Activated CD8-positive, alpha-beta T cell treated with anti-CD3 and anti-CD28 coated beads, Interleukin-2, amount 10 ng/mL, durations not matched to agents 7 days and 5 days (primary cell): ENCODE measurements at regions not wholly inside any gene's neighbourhood (a gene's known extent, or its start where the extent isn't known, plus 50 kb on each side); places are given as distances from the start of the nearest gene placed in this dataset.
"Not testable (repeated sequence)": the region's sequence is repeated elsewhere in the genome, so short reads cannot be mapped to it uniquely, and the experiment has no call there.

Source experiments
- ATAC-seq: fragments of 150-1000 bp; cut with Tn5 transposase; one replicate; pipeline ENCODE4 v1.10.0; 2021; ENCODE audit warnings: moderate library complexity
- CTCF ChIA-PET: fragments of 350-600 bp; sonication (Branson Sonifier 250); formaldehyde crosslinking; loops from one replicate; lab custom pipeline; 2021; ENCODE audit warnings: antibody characterized with exemption; lab: Charles Lee
- POLR2A ChIA-PET: fragments of 350-600 bp; sonication (Branson Sonifier 250); formaldehyde crosslinking; loops from one replicate; lab custom pipeline; 2021; ENCODE audit warnings: antibody characterized with exemption; lab: Charles Lee
- DNase-seq: peaks from one replicate; pipeline ENCODE4 v3.0.0-alpha.2; 2020
- H3K27ac Mint-ChIP-seq: one replicate; pipeline ENCODE4 v1.8.0; 2021; ENCODE audit warnings: mild to moderate bottlenecking, mixed read lengths
- H3K27me3 Mint-ChIP-seq: one replicate; pipeline ENCODE4 v1.8.0; 2021; ENCODE audit warnings: low read depth, mixed read lengths
- H3K36me3 Mint-ChIP-seq: one replicate; pipeline ENCODE4 v1.8.0; 2021; ENCODE audit warnings: low read depth, mixed read lengths
- H3K4me1 Mint-ChIP-seq: one replicate; pipeline ENCODE4 v1.8.0; 2021; ENCODE audit warnings: low read depth, mixed read lengths
- H3K4me3 Mint-ChIP-seq: one replicate; pipeline ENCODE4 v1.8.0; 2021; ENCODE audit warnings: mild to moderate bottlenecking, mixed read lengths
- H3K9me3 Mint-ChIP-seq: one replicate; pipeline ENCODE4 v1.8.0; 2022; ENCODE audit warnings: mixed read lengths; ENCODE audit not compliant: insufficient read depth

DNA sequence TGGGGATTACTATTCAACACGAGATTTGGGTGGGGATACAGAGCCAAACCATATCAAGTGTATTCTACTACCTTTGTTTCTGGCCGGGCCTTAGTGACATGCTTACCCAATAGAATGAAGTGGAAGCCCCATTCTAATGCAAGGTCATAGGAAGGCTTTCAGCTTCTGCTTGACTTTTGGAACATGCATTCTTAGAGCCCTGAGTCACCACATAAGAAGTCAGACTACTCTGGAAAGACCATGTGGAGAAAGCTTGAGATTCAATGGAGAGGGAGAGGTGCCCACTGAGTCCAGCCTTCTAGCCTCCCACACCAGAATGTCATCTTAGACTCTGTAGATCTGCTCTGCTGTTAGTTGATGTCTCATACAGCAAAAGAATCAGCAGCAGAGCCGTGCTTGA is 155.7 kb upstream of the FBN2 start:
- Mint-ChIP-seq H3K9me3 (no peaks in the 10 kb centered on the region), H3K4me1 (no peaks in the 10 kb centered on the region), H3K36me3 (no peaks in the 10 kb centered on the region), H3K4me3 (no peak overlapping the region), H3K27ac (no peak overlapping the region), H3K27me3 (no peaks in the 10 kb centered on the region)
- ATAC-seq (no peak), DNase-seq (no peak)
- ChIA-PET CTCF (no interaction called here), POLR2A (no interaction called here)

DNA sequence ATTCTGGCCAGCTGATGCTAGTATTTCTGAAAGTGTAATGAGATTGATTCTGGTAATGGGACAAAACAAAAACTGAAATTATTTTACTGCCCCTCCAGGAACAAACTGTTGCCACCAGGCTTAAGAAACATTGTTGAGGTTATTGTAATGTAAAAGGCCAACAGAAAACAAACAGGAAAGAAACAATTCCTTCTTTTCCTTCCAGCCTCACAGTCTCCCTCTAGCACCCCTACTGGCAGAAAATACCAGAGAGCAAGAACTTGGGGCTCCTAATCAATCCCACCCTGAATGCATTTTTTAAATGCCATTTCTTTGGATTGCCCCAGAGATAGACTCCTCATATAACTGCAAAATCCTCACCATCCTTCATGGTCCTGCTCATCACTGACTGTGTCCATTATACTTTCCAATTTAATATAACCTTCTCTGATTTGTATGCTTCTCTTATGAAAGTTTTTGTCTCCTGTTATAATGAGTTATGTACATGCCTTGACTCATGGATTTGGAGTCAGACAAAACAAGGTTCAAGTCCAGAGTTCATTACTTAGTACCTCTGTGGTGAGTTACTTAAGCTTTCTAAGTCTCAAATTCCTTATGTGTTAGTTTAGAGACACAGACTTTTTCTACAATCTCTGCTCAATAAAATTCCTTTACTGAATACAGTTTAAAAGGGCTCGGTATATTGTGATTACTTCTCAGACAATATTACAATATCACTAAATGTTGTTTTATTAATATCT is 157.9 kb upstream of the FBN2 start:
- Mint-ChIP-seq H3K27ac (no peak overlapping the region), H3K4me1 (no peaks in the 10 kb centered on the region), H3K9me3 (no peaks in the 10 kb centered on the region), H3K4me3 (no peak overlapping the region), H3K27me3 (no peaks in the 10 kb centered on the region), H3K36me3 (no peaks in the 10 kb centered on the region)
- POLR2A ChIA-PET, result no interaction called here
- CTCF ChIA-PET, result no interaction called here
- DNase-seq (no peak), ATAC-seq (no peak)

GRCh38 chr5:128701301-128701700 is 163.3 kb upstream of the FBN2 start:
- H3K27ac Mint-ChIP-seq, result no peak overlapping the region
- H3K36me3 Mint-ChIP-seq, result no peaks in the 10 kb centered on the region
- DNase-seq (no peak), ATAC-seq (no peak)
- no peaks in the 10 kb centered on the region for H3K4me1 Mint-ChIP-seq
- H3K4me3 Mint-ChIP-seq, result no peak overlapping the region
- no peaks in the 10 kb centered on the region for H3K27me3 Mint-ChIP-seq
- H3K9me3 Mint-ChIP-seq, result no peaks in the 10 kb centered on the region
- ChIA-PET POLR2A (interaction anchor here (0.6 kb wide), 1 partner anchor 99 kb away, joined by 3 read pairs; no protein-coding TSS in a partner anchor), CTCF (no interaction called here)

DNA sequence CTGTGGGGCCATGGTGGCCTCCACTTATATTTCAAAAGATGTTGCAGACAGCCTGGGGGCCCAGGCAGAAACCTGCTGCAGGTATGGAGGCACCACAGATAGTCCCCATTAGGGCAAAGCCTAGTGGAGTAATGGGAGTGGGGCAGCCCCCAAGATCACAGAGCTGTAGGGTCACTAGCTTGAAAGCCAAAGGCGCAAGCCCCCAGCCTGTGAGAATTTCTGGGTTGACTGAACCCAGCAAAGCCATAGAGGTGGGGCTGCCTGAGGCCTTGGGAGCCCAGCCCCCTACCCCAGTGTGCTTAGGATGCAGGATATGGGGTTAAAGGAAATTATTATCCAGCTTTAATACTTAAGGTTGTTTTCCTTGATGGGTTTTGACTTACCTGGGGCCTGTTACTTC is 165.3 kb upstream of the FBN2 start:
- Mint-ChIP-seq H3K27me3 (no peaks in the 10 kb centered on the region), H3K4me3 (no peak overlapping the region), H3K9me3 (no peaks in the 10 kb centered on the region), H3K36me3 (no peaks in the 10 kb centered on the region), H3K4me1 (no peaks in the 10 kb centered on the region), H3K27ac (no peak overlapping the region)
- POLR2A ChIA-PET, result no interaction called here
- no peak for ATAC-seq
- CTCF ChIA-PET, result no interaction called here
- DNase-seq, result no peak

DNA sequence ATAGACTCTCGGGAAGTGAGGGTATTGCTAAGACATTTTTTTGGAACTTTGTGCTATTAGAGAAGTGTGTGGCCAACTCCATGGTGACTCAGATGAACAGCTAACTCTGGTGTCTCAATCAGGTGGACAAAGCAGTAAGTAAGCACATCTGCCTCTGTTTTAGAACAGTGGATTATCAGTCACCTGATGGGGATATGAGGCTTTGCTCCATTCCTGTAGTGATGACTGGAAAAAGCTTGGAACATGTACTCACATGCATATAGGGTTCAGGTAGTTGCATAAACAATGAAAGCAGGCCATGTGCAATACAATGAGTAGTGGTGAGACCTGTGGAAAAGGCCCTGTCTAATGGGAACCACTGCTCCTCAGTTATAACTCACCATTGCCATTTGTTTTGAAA is 168.2 kb upstream of the FBN2 start:
- Mint-ChIP-seq H3K9me3 (no peaks in the 10 kb centered on the region), H3K36me3 (no peaks in the 10 kb centered on the region), H3K4me3 (no peak overlapping the region), H3K27ac (no peak overlapping the region), H3K4me1 (no peaks in the 10 kb centered on the region), H3K27me3 (no peaks in the 10 kb centered on the region)
- ATAC-seq (no peak), DNase-seq (no peak)
- ChIA-PET CTCF (no interaction called here), POLR2A (no interaction called here)

DNA sequence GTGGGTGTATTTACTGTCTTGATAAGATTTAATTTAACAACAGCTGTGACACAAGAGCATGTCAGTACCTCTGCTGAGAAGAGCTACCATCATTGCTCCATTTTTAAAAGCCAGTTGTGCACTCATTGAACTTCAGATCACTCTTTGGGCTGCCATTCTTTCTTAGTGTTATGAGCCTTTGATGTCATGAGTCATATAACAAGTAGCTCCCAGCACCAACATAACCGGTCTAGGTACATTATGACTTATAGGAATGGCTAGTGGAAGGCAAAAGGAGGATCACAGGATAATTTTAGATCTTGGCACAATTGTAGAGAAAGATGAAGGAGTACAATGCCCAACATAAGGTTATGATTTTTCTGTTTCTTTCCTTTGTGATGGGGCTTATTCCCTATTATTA is 170.8 kb upstream of the FBN2 start:
- no peaks in the 10 kb centered on the region for H3K9me3 Mint-ChIP-seq
- H3K27ac Mint-ChIP-seq, result no peak overlapping the region
- no peaks in the 10 kb centered on the region for H3K27me3 Mint-ChIP-seq
- H3K4me1 Mint-ChIP-seq, result no peaks in the 10 kb centered on the region
- H3K36me3 Mint-ChIP-seq, result no peaks in the 10 kb centered on the region
- ATAC-seq (no peak), DNase-seq (no peak)
- H3K4me3 Mint-ChIP-seq, result no peak overlapping the region
- ChIA-PET POLR2A (no interaction called here), CTCF (no interaction called here)

DNA sequence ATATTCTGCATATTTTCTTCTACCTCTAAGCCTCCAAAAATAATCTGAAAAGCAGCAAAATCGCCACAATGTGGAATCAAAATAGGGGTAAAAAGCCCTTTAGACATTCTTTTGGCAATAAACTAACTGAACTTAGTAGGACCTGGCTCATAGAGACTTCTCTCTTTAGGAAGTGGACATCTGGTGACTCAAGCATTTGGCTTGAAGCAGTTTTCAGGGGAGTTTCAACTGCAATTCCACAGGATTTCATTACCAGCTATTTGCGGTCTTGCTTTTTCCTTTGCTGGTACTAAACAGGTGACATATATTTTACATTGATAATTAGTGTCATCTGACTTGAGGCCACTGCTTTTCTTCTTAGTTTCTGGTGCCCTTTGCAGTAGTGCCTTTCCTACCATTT is 173.2 kb upstream of the FBN2 start:
- CTCF ChIA-PET, result no interaction called here
- ATAC-seq, result no peak
- POLR2A ChIA-PET, result no interaction called here
- no peak for DNase-seq
- H3K4me3 Mint-ChIP-seq, result no peak overlapping the region
- H3K4me1 Mint-ChIP-seq, result no peaks in the 10 kb centered on the region
- no peak overlapping the region for H3K27ac Mint-ChIP-seq
- H3K27me3 Mint-ChIP-seq, result no peaks in the 10 kb centered on the region
- H3K9me3 Mint-ChIP-seq, result no peaks in the 10 kb centered on the region
- no peaks in the 10 kb centered on the region for H3K36me3 Mint-ChIP-seq

- Mint-ChIP-seq H3K9me3 (no peaks in the 10 kb centered on the region), H3K4me1 (no peaks in the 10 kb centered on the region), H3K27ac (no peak overlapping the region), H3K4me3 (no peak overlapping the region), H3K36me3 (no peaks in the 10 kb centered on the region), H3K27me3 (no peaks in the 10 kb centered on the region)
- DNase-seq, result no peak
- POLR2A ChIA-PET, result no interaction called here
- CTCF ChIA-PET, result no interaction called here
- ATAC-seq, result no peak
Observed at GRCh38 chr5:128714551-128714950, 176.5 kb upstream of the FBN2 start.

DNA sequence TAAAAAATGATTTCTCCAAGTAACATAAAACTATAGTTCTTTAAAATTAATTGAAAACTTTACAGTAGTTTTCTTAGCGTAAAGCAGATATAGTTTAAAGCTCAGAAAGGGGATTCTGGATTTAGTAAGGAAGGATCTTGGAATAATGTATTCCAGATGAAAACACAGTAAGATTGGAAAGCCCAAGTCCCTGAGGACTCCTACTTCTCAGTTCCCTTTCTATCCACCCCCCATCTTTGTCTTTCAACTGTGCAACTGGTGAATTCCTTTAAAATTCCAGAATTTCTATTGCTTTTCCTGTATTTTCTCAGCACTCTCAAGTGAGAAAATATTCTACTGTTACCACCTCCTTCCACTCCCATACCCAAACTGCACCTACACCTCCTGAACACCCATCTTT is 184.5 kb upstream of the FBN2 start:
- H3K4me1 Mint-ChIP-seq, result no peaks in the 10 kb centered on the region
- no peaks in the 10 kb centered on the region for H3K9me3 Mint-ChIP-seq
- ChIA-PET POLR2A (no interaction called here), CTCF (no interaction called here)
- no peaks in the 10 kb centered on the region for H3K36me3 Mint-ChIP-seq
- no peaks in the 10 kb centered on the region for H3K27me3 Mint-ChIP-seq
- no peak overlapping the region for H3K27ac Mint-ChIP-seq
- no peak for DNase-seq
- no peak overlapping the region for H3K4me3 Mint-ChIP-seq
- no peak for ATAC-seq

GRCh38 chr5:128730021-128730420 is 192.0 kb upstream of the FBN2 start:
- H3K36me3 Mint-ChIP-seq, H3K27me3 Mint-ChIP-seq, POLR2A ChIA-PET, CTCF ChIA-PET, H3K27ac Mint-ChIP-seq, ATAC-seq, DNase-seq, H3K9me3 Mint-ChIP-seq, H3K4me3 Mint-ChIP-seq, H3K4me1 Mint-ChIP-seq: not testable (repeated sequence)

- H3K27ac Mint-ChIP-seq, ATAC-seq, POLR2A ChIA-PET, H3K4me1 Mint-ChIP-seq, H3K36me3 Mint-ChIP-seq, H3K4me3 Mint-ChIP-seq, DNase-seq, H3K9me3 Mint-ChIP-seq, H3K27me3 Mint-ChIP-seq, CTCF ChIA-PET: not testable (repeated sequence)
Observed at GRCh38 chr5:128735656-128736055, 197.6 kb upstream of the FBN2 start.

- H3K4me3 Mint-ChIP-seq, result no peak overlapping the region
- H3K27me3 Mint-ChIP-seq, result no peaks in the 10 kb centered on the region
- no peaks in the 10 kb centered on the region for H3K4me1 Mint-ChIP-seq
- no peaks in the 10 kb centered on the region for H3K36me3 Mint-ChIP-seq
- ChIA-PET POLR2A (no interaction called here), CTCF (no interaction called here)
- no peak for DNase-seq
- no peak overlapping the region for H3K27ac Mint-ChIP-seq
- no peak for ATAC-seq
- H3K9me3 Mint-ChIP-seq, result no peaks in the 10 kb centered on the region
Observed at GRCh38 chr5:128736553-128736952, 198.5 kb upstream of the FBN2 start.
